H1 (cell line): ENCODE measurements at regions not wholly inside any gene's neighbourhood (a gene's known extent, or its start where the extent isn't known, plus 50 kb on each side); places are given as distances from the start of the nearest gene placed in this dataset.

Experiments used
- EZH2 ChIP-seq: fragments of 200-600 bp; sonication (generic); IDR thresholded peaks from 2 replicates; pipeline ENCODE4 v1.7.1; 2012; ENCODE audit warnings: low read depth, mild to moderate bottlenecking, moderate library complexity, low read length, inconsistent platforms; ENCODE audit not compliant: severe bottlenecking
- POLR2A ChIP-seq, 2 experiments: IDR thresholded peaks; 1 replicate in 1 of 2; 2 replicates in 1 of 2; pipeline ENCODE4 v1.6.1; 2011; ENCODE audit warnings: low read depth in 2 of 2, low read length in 2 of 2, mild to moderate bottlenecking in 2 of 2; ENCODE audit errors: control extremely low read depth in 1 of 2
- RNF2 ChIP-seq: fragments of 200-900, 300-1000 bp; sonication (generic); IDR thresholded peaks from 2 replicates; pipeline ENCODE4 v1.7.1; 2016; ENCODE audit warnings: borderline replicate concordance, low read depth, mild to moderate bottlenecking, antibody characterized with exemption, low read length; ENCODE audit not compliant: poor library complexity, severe bottlenecking; ENCODE audit errors: missing control alignments
- YY1 ChIP-seq: IDR thresholded peaks from 2 replicates; pipeline ENCODE4 v1.6.1; 2011; ENCODE audit warnings: low read depth, mild to moderate bottlenecking, low read length
- TF ChIP-seq, protein P1 (sequence below): IDR thresholded peaks from 2 replicates; pipeline ENCODE4 v1.6.1; 2012; ENCODE audit warnings: inconsistent platforms
- TF ChIP-seq, protein P2 (sequence below), 3 experiments: IDR thresholded peaks; 1 replicate in 2 of 3; 2 replicates in 1 of 3; pipeline versions ENCODE4 v1.5.1 to v1.6.1; 2011; ENCODE audit warnings: low read length in 3 of 3, mild to moderate bottlenecking in 3 of 3, inconsistent platforms in 2 of 3, low read depth in 1 of 3, moderate library complexity in 1 of 3; ENCODE audit not compliant: insufficient read depth in 1 of 3; ENCODE audit errors: control extremely low read depth in 1 of 3
- TF ChIP-seq, protein P3 (sequence below): fragments of 300-600 bp; sonication (generic); IDR thresholded peaks from 2 replicates; pipeline ENCODE4 v1.7.1; 2012; ENCODE audit warnings: low read length, moderate library complexity, mild to moderate bottlenecking, inconsistent platforms; ENCODE audit not compliant: insufficient replicate concordance

DNA sequence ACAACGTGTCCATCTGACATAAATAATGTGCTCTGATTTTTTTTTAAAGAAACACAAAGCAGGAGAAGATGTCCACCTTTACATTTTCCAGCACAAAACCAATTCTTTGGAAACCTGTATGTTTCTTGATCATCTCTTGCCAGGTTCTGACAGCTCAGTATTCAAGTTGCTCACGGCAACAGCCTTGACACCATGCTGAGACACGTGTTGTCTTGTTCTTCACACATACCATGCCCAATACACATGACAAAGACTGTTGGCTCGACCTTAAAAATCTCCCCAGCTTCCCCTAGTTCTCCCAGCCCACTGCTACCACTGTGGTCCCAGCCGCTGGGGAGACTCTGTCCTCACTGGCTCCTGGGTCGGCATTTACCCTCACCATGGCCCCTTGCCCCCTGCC, 518.9 kb downstream of the PREX1 start:
- TF ChIP-seq, protein P1, sequence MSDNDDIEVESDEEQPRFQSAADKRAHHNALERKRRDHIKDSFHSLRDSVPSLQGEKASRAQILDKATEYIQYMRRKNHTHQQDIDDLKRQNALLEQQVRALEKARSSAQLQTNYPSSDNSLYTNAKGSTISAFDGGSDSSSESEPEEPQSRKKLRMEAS, result peak; percentile 93
- TF ChIP-seq YY1, result no peak
- TF ChIP-seq, protein P2, sequence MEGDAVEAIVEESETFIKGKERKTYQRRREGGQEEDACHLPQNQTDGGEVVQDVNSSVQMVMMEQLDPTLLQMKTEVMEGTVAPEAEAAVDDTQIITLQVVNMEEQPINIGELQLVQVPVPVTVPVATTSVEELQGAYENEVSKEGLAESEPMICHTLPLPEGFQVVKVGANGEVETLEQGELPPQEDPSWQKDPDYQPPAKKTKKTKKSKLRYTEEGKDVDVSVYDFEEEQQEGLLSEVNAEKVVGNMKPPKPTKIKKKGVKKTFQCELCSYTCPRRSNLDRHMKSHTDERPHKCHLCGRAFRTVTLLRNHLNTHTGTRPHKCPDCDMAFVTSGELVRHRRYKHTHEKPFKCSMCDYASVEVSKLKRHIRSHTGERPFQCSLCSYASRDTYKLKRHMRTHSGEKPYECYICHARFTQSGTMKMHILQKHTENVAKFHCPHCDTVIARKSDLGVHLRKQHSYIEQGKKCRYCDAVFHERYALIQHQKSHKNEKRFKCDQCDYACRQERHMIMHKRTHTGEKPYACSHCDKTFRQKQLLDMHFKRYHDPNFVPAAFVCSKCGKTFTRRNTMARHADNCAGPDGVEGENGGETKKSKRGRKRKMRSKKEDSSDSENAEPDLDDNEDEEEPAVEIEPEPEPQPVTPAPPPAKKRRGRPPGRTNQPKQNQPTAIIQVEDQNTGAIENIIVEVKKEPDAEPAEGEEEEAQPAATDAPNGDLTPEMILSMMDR (IDR thresholded peaks at IDR 0.05; ENCODE audit: control extremely low read depth in 1 of 3, insufficient read depth in 1 of 3, low read depth in 1 of 3, low read length in 3 of 3), result no peak
- no peak for TF ChIP-seq EZH2
- TF ChIP-seq, protein P3, sequence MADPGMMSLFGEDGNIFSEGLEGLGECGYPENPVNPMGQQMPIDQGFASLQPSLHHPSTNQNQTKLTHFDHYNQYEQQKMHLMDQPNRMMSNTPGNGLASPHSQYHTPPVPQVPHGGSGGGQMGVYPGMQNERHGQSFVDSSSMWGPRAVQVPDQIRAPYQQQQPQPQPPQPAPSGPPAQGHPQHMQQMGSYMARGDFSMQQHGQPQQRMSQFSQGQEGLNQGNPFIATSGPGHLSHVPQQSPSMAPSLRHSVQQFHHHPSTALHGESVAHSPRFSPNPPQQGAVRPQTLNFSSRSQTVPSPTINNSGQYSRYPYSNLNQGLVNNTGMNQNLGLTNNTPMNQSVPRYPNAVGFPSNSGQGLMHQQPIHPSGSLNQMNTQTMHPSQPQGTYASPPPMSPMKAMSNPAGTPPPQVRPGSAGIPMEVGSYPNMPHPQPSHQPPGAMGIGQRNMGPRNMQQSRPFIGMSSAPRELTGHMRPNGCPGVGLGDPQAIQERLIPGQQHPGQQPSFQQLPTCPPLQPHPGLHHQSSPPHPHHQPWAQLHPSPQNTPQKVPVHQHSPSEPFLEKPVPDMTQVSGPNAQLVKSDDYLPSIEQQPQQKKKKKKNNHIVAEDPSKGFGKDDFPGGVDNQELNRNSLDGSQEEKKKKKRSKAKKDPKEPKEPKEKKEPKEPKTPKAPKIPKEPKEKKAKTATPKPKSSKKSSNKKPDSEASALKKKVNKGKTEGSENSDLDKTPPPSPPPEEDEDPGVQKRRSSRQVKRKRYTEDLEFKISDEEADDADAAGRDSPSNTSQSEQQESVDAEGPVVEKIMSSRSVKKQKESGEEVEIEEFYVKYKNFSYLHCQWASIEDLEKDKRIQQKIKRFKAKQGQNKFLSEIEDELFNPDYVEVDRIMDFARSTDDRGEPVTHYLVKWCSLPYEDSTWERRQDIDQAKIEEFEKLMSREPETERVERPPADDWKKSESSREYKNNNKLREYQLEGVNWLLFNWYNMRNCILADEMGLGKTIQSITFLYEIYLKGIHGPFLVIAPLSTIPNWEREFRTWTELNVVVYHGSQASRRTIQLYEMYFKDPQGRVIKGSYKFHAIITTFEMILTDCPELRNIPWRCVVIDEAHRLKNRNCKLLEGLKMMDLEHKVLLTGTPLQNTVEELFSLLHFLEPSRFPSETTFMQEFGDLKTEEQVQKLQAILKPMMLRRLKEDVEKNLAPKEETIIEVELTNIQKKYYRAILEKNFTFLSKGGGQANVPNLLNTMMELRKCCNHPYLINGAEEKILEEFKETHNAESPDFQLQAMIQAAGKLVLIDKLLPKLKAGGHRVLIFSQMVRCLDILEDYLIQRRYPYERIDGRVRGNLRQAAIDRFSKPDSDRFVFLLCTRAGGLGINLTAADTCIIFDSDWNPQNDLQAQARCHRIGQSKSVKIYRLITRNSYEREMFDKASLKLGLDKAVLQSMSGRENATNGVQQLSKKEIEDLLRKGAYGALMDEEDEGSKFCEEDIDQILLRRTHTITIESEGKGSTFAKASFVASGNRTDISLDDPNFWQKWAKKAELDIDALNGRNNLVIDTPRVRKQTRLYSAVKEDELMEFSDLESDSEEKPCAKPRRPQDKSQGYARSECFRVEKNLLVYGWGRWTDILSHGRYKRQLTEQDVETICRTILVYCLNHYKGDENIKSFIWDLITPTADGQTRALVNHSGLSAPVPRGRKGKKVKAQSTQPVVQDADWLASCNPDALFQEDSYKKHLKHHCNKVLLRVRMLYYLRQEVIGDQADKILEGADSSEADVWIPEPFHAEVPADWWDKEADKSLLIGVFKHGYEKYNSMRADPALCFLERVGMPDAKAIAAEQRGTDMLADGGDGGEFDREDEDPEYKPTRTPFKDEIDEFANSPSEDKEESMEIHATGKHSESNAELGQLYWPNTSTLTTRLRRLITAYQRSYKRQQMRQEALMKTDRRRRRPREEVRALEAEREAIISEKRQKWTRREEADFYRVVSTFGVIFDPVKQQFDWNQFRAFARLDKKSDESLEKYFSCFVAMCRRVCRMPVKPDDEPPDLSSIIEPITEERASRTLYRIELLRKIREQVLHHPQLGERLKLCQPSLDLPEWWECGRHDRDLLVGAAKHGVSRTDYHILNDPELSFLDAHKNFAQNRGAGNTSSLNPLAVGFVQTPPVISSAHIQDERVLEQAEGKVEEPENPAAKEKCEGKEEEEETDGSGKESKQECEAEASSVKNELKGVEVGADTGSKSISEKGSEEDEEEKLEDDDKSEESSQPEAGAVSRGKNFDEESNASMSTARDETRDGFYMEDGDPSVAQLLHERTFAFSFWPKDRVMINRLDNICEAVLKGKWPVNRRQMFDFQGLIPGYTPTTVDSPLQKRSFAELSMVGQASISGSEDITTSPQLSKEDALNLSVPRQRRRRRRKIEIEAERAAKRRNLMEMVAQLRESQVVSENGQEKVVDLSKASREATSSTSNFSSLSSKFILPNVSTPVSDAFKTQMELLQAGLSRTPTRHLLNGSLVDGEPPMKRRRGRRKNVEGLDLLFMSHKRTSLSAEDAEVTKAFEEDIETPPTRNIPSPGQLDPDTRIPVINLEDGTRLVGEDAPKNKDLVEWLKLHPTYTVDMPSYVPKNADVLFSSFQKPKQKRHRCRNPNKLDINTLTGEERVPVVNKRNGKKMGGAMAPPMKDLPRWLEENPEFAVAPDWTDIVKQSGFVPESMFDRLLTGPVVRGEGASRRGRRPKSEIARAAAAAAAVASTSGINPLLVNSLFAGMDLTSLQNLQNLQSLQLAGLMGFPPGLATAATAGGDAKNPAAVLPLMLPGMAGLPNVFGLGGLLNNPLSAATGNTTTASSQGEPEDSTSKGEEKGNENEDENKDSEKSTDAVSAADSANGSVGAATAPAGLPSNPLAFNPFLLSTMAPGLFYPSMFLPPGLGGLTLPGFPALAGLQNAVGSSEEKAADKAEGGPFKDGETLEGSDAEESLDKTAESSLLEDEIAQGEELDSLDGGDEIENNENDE, result no peak
- TF ChIP-seq RNF2, result no peak
- TF ChIP-seq POLR2A (IDR thresholded peaks at IDR 0.05; ENCODE audit: control extremely low read depth in 1 of 2, low read depth in 2 of 2, low read length in 2 of 2), result no peak
